Amniotic stem cell (primary cell): ENCODE measurements at regions not wholly inside any gene's neighbourhood (a gene's known extent, or its start where the extent isn't known, plus 50 kb on each side); places are given as distances from the start of the nearest gene placed in this dataset.

Source experiments
- DNase-seq: peaks from one replicate; lab custom pipeline; 2025; lab: John Stamatoyannopoulos, UW

- DNase-seq, result no peak
Measured at GRCh38 chr2:20150110-20150706, 74.7 kb downstream of the SDC1 start.

GRCh38 chr2:20149703-20150030, 75.3 kb downstream of the SDC1 start:
- no peak for DNase-seq

GRCh38 chr2:20148923-20149702, 75.8 kb downstream of the SDC1 start:
- DNase-seq, result peak; percentile 9

DNA sequence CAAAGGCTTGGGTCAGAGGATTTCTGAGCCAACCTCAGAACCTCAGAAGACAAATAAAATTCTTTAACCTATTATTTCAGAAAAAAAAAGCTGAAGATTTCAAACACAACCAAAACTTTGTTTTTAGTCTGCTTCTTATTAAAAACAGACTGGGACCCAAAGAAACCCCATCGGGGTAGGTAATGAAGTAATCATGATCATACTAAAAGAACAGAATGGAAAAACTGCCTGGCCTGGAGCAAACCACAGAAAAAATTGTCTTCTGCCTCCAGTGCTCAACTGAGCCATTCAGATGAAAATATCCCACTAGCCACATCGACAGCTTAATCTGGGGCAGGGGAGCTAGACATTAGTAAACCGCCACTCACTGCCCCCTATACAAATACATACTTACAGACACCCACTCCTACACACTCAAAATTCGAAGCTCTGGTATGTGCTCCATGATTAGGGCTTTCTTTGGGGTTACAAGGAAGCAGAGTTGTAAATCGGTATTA, 76.5 kb downstream of the SDC1 start:
- no peak for DNase-seq

- DNase-seq, result no peak
Measured at GRCh38 chr2:20147351-20147750, 77.6 kb downstream of the SDC1 start.

- no peak for DNase-seq
Measured at GRCh38 chr2:20146401-20146800, 78.5 kb downstream of the SDC1 start.

DNA sequence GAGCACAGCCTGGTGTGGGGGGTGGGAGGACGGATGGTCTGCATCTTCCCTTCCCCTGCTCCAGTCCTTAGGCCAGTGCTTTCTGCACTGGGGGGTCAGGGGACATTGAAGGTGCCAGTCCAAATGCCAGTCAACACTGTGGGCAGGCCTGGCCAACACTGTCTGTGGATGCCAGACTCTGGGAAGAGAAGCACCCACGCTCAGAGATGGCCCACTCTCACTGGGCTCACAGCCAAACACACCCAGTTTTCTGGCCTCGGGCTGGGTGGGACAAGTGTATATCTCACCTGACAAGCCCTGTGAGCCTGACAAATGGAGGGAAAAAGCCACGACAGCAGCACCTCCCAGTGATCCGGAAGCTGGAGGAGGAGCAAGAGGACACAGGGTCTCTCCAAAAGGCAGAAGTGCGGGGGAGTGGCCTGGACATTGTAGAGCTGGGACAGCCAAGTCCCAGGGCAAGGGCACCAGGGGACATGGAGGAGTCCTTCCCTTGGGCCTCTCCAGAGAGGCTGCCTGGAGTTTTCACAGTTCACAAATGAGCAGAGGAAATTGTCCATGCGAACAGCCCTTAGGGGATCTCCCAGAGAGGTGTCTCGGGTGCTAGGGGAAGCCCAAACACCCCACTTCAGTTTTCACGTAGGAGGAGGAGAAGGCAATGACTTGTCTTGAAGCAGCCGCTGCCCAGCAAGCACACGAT, 79.3 kb downstream of the SDC1 start:
- no peak for DNase-seq

DNA sequence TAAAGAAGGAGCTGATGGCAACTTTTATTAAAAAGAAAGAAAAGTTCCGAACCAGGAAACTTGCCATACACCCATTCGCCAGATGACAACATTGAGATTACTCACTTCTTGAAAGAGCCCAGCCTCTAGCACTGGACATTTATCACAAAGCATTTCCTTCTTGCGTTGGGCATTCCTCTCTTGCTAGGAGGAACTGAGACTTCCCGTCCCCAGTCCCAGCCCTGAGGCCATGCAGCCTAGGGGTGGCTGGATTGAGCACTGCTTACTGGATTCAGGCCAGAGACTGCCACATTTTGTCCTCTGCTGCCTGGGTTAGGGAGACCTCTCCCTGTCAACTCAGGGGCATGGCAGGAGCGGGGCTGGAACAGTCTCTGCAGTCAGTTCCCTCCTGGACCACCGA, 80.1 kb downstream of the SDC1 start:
- no peak for DNase-seq

- no peak for DNase-seq
Measured at GRCh38 chr2:20144196-20144595, 80.7 kb downstream of the SDC1 start.

- DNase-seq, result no peak
Measured at GRCh38 chr2:20143263-20143662, 81.7 kb downstream of the SDC1 start.

DNA sequence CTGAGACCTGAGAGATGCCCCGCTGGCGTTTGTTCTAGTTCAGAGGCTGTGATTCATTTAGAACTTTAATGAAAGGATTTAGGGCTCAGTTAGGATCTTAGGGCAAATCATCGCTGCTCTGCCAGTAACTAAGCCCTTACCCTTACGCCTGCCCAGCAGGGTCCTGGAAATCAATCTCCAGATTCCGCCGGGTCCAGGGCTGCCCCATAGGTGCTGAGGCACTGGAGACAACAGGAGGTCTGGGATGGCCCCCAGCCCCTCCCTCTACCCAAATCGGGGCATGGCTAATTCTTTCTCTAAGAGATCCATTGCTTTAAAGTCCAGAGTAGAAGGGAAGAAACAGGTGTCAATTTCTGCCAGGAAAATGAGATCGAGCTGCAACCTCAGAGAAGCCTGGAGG, 83.1 kb downstream of the SDC1 start:
- no peak for DNase-seq

GRCh38 chr2:20141056-20141762, 83.7 kb downstream of the SDC1 start:
- DNase-seq, result peak; percentile 90

GRCh38 chr2:20140321-20141055, 84.4 kb downstream of the SDC1 start:
- DNase-seq, result no peak

DNA sequence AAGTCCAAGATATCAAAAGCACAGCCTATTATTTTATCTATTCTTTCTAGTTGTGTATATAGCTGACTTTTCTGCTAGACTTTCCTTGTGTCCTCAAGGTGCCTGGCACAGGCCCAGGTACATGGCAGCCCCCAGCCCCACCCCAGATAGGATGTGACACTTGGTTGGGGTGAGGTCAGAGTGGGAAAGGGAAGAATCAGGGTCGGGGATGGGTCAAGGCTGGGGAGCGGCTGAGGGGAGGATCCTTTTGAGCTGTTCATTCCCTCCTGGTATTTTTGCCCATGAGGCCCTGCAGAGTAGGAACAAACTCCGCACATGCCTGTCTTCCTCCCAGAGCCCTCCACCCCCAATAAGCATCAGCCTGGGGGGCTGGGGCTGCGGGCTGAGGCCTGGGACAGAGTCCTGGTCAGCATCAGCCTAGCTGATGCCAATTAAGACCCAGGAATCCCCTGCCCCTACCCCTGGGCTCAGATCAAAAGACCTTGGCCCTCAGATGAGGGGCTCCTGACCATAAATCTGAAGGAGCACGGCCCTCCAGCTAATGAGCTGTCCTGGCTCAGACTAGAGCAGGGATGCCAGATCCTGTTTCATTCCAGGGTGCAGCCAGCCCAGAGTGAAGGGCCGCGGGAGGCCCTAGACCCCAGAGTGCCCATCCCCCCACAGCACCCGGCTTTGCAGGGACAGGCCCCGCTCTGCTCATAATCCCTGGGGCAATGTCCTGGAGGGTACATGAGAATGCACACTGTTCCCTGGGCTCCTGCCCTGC, 85.3 kb downstream of the SDC1 start:
- no peak for DNase-seq

GRCh38 chr2:20138696-20139095, 86.2 kb downstream of the SDC1 start:
- no peak for DNase-seq

DNA sequence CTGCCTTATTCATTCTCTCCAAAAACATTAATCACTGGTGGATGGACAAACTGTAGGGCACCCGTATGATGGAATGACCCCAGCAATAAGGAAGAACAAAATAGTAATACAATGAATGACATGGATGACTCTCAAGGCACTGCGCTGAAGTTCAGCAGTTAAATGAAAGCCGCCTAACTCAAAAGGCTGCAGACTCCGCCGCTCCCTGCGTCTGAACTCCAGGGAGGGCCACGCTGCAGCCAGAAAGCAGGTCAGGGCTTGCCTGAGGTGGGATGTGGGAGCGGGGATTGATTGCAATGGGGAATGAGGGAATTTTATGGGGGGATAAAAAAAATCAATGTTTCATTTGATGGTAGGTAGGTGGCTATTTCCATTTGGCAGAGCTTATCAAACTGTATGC, 86.5 kb upstream of the LAPTM4A start:
- DNase-seq, result no peak

DNA sequence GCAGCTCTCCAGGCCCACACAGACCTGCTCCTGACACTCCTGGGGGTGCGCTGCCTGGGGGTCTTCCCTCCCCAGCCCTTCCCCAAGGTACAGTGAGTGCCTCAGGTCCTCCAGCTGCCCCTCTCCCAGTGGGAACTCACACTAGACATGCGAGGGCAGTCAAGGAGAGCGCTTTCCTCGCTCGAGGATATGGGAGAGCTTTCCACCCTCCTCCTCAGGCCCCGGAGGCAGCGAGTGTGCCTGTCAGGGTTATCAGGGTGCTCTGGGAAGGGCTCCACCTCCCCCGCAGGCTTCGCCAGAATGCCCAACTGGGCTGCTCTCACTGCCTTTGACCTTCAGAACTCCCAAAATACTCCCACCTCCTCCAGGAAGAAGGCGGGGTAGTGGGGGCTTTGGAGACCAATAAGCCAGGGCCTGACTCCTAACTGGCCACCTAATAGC, 85.7 kb upstream of the LAPTM4A start:
- no peak for DNase-seq

DNA sequence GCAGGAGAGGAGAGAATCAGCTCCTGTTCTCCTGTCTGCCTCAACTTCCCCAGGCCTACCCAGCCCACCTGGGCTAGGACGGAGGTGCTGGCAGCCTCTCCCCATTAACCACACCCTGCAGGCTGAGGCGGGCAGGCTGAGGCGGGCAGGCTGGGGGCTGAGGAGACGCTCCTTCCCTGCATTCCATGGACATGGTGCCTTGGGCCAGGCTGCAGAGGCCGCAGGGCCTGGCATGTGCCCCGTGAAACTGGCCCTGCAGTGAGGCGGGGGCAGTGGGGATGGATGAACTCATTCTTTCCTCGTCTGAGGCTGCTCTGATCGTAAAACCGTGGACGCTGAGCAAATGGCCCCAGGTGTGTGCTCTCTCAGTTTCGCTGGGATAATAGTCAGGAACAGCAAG, 84.7 kb upstream of the LAPTM4A start:
- no peak for DNase-seq

DNA sequence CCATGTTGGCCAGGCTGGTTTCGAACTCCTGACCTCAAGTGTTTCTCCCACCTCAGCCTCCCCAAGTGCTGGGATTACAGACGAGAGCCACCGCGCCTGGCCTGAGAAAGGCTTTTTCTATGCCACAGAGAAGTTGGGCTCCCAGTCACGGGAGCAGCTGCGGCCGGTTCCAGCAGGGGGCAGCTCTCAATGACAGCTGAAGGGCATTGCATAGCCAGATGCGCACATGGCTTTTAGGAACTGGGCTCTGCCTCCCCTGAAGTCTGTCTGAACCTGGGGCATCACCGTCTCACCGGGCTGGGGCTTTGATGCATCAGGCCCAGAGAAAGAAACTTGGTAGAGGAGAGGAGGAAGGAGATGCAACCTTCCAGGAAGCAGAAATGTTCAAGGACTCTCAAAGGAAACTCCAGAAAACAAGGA, 84.2 kb upstream of the LAPTM4A start:
- peak; percentile 14 for DNase-seq

- DNase-seq, result no peak
Measured at GRCh38 chr2:20132990-20133535, 81.6 kb upstream of the LAPTM4A start.
